Vagina (tissue), 2 donors: ENCODE measurements at regions not wholly inside any gene's neighbourhood (a gene's known extent, or its start where the extent isn't known, plus 50 kb on each side); places are given as distances from the start of the nearest gene placed in this dataset.

Experiments used
- CTCF ChIP-seq, 3 experiments: fragments of 450-650 bp in 2 of 3; fragments of 200-600 bp in 1 of 3; sonication (generic) in 1 of 3; IDR thresholded peaks; one replicate each; pipeline ENCODE4 v1.5.1; 2017 to 2019; ENCODE audit warnings: antibody characterized with exemption in 3 of 3, mild to moderate bottlenecking in 2 of 3, moderate library complexity in 2 of 3
- POLR2A ChIP-seq, 2 donors: fragments of 450-650 bp; IDR thresholded peaks; one replicate each; pipeline ENCODE4 v1.6.1; 2017; ENCODE audit warnings: antibody characterized with exemption in 2 of 2, mild to moderate bottlenecking in 2 of 2, moderate library complexity in 2 of 2
- POLR2AphosphoS5 ChIP-seq, 2 donors: sonication (generic); formaldehyde crosslinking; IDR thresholded peaks; one replicate each; pipeline ENCODE4 v1.9.0; 2017; ENCODE audit warnings: antibody characterized with exemption in 2 of 2, mild to moderate bottlenecking in 2 of 2, low read depth in 1 of 2; ENCODE audit not compliant: insufficient read depth in 1 of 2

GRCh38 chr5:87053146-87053545, 214.5 kb upstream of the RASA1 start:
- no peak for TF ChIP-seq CTCF (IDR thresholded peaks at IDR 0.05)
- TF ChIP-seq POLR2A (IDR thresholded peaks at IDR 0.05): no peak
- no peak for TF ChIP-seq POLR2AphosphoS5 (IDR thresholded peaks at IDR 0.05; ENCODE audit: insufficient read depth in 1 of 2, low read depth in 1 of 2)
